ENCODE measurements at regions not wholly inside any gene's neighbourhood (a gene's known extent, or its start where the extent isn't known, plus 50 kb on each side); places are given as distances from the start of the nearest gene placed in this dataset.

DNA sequence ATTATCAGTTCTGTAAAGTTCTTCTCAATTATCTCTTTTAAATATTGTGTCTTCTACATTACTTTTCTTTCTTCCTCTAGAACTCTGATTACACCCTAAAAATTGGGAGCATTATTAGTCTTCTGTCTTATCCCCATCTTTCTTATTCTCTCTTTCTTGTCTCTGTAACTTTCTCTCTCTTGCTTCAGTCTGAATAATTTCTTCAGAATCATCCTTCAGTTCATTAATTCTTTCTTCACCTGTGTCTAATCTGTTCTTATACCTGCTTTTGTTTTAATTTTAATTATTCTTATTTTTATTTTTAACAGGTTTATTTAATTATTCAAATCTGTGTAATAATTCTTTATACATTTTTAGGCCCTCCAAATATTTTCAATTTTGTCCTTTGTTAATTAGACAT is 114.3 kb downstream of the GATA3 start:
- TF ChIP-seq, protein P1, sequence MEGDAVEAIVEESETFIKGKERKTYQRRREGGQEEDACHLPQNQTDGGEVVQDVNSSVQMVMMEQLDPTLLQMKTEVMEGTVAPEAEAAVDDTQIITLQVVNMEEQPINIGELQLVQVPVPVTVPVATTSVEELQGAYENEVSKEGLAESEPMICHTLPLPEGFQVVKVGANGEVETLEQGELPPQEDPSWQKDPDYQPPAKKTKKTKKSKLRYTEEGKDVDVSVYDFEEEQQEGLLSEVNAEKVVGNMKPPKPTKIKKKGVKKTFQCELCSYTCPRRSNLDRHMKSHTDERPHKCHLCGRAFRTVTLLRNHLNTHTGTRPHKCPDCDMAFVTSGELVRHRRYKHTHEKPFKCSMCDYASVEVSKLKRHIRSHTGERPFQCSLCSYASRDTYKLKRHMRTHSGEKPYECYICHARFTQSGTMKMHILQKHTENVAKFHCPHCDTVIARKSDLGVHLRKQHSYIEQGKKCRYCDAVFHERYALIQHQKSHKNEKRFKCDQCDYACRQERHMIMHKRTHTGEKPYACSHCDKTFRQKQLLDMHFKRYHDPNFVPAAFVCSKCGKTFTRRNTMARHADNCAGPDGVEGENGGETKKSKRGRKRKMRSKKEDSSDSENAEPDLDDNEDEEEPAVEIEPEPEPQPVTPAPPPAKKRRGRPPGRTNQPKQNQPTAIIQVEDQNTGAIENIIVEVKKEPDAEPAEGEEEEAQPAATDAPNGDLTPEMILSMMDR (IDR thresholded peaks at IDR 0.05; ENCODE audit: extremely low read depth in 1 of 2, insufficient read depth in 1 of 2, low read depth in 1 of 2, low read length in 2 of 2), result no peak
- TF ChIP-seq POLR2A (IDR thresholded peaks at IDR 0.05; ENCODE audit: low read depth, low read length), result no peak
- TF ChIP-seq, protein P2, sequence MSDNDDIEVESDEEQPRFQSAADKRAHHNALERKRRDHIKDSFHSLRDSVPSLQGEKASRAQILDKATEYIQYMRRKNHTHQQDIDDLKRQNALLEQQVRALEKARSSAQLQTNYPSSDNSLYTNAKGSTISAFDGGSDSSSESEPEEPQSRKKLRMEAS (IDR thresholded peaks at IDR 0.05; ENCODE audit: insufficient read depth, insufficient read length), result no peak
- TF ChIP-seq FOS (IDR thresholded peaks at IDR 0.05; ENCODE audit: borderline replicate concordance, insufficient read depth, low read length), result no peak

Data from endothelial cell of umbilical vein (primary cell).